D721Med (cell line): ENCODE measurements at regions not wholly inside any gene's neighbourhood (a gene's known extent, or its start where the extent isn't known, plus 50 kb on each side); places are given as distances from the start of the nearest gene placed in this dataset.

ENCODE experiments used
- DNase-seq: peaks from one replicate; pipeline ENCODE4 v3.0.0; 2011; ENCODE audit warnings: low spot score; ENCODE audit not compliant: insufficient read length
- FAIRE-seq: peaks from 2 replicates; lab custom pipeline; 2011; peaks lifted over from hg19 to GRCh38; lab: Jason Lieb, UNC
- TF ChIP-seq, protein P1 (sequence below): IDR thresholded peaks from 2 replicates; pipeline ENCODE4 v1.5.1; 2012; ENCODE audit warnings: mild to moderate bottlenecking, control low read depth; ENCODE audit not compliant: insufficient read depth; ENCODE audit errors: missing control alignments

DNA sequence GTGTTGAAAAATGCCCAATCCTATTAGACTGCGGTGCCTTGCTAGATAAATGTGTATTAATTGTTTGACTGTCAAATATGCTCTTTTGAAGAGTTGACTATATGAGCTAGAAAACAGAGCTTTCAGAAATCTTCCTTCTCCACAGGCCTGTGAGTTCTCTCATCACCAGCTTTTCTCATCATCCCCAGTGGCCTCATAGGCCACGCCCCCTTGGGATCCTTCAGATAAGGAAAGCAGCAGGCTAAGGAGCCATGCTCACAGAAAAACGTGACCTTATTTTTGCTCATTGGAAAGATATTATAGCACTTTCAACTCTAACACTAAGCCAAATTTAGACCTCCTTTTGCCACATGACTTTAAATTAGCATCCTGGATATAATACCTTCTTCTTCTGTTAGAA is 514.4 kb upstream of the ARRDC4 start:
- TF ChIP-seq, protein P1, sequence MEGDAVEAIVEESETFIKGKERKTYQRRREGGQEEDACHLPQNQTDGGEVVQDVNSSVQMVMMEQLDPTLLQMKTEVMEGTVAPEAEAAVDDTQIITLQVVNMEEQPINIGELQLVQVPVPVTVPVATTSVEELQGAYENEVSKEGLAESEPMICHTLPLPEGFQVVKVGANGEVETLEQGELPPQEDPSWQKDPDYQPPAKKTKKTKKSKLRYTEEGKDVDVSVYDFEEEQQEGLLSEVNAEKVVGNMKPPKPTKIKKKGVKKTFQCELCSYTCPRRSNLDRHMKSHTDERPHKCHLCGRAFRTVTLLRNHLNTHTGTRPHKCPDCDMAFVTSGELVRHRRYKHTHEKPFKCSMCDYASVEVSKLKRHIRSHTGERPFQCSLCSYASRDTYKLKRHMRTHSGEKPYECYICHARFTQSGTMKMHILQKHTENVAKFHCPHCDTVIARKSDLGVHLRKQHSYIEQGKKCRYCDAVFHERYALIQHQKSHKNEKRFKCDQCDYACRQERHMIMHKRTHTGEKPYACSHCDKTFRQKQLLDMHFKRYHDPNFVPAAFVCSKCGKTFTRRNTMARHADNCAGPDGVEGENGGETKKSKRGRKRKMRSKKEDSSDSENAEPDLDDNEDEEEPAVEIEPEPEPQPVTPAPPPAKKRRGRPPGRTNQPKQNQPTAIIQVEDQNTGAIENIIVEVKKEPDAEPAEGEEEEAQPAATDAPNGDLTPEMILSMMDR = no peak
- DNase-seq (no peak), FAIRE-seq (no peak)

GRCh38 chr15:97456521-97457202 is 503.8 kb upstream of the ARRDC4 start:
- no peak for DNase-seq
- FAIRE-seq = no peak
- TF ChIP-seq, protein P1 = no peak

DNA sequence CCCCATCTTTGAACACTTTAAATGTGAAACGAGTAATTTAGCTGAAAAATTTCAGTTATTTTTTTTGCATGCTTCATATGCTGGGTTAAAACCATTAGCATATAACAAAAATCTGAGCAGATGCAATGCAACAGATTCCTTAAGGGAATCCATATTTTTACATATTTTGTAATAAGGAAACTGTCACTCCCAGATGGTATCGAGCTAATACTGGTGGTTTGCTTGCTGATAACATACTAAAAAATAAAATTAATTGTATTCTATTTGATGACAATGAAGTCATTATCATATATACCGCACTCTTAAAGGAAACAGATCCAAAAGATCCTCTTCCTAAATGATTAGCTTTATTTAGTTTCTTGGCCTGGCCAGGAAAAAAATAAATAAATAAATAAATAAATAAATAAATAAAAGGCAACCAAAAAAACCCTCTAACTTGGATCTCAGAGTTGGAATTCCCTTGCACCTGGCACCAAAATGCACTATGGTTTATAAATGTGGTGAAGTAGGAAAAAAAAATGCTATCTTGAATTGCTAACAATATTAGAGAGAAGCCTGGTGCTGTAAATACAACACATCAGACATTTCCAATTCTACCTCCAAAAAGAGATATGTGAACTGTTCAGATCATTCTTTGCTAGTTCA is 503.2 kb upstream of the ARRDC4 start:
- DNase-seq (no peak), FAIRE-seq (no peak)
- TF ChIP-seq, protein P1 = no peak

DNA sequence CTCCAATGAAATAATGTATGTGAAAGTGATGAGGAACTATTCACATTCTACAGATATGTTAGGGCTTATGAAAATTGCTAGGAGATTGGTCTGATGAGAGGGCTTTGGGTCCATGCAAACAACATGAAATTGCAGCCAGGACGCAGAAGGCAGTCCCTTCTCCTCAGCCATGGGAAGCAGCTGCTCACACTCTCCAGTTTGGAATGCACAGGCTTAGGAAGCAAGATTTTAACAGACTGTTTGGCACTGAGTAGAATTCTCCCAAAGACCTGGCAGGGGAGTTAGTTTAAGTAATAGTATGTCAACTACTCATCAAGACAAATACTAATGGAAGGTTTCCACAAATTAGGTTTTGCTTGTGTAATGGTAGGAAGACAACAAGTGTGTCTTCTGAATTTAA is 500.7 kb upstream of the ARRDC4 start:
- FAIRE-seq (no peak), DNase-seq (no peak)
- TF ChIP-seq, protein P1 = no peak

DNA sequence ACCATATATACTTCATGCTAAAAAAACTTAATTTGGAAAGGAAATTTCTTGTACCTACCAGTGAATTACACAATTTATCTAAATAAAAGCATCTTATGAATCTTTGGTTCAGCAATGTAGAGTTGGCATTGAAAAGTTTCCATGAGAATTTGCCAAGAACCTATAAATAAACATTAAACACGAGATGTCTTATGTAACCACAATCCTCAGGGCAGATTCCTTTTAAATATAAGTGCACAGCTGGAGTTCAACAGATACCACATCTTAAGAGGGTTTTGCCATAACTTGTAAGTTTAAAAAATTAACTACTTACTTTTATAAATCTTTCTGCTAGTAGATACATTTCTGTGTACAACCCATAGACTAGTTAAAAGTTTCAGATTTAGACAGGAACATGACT is 499.3 kb upstream of the ARRDC4 start:
- FAIRE-seq = no peak
- no peak for DNase-seq
- TF ChIP-seq, protein P1 = no peak

DNA sequence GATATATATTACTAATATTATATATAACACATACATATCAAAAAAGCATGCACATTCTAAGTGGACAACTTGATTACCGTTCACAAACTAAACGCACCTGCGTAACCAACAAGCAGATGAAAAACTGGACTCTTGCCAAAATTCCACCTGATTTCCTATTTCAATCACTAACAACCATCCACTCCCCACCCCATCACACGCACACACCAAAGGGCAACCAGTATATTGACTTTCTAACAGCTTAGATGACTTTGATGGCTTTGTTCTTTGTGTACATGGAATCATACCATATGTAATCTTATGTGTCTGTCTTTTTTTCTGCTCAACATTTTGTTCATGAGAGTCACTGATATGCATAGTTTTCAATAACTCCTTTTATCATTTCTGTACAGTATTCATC is 496.8 kb upstream of the ARRDC4 start:
- DNase-seq = no peak
- TF ChIP-seq, protein P1 = no peak
- FAIRE-seq = no peak

- TF ChIP-seq, protein P1 = no peak
- DNase-seq (no peak), FAIRE-seq (no peak)
Observed at GRCh38 chr15:97470417-97470816, 490.1 kb upstream of the ARRDC4 start.
